Right lobe of liver (tissue), 4 donors: ENCODE measurements at regions not wholly inside any gene's neighbourhood (a gene's known extent, or its start where the extent isn't known, plus 50 kb on each side); places are given as distances from the start of the nearest gene placed in this dataset.

Experiments used
- POLR2A ChIP-seq: fragments of 450-650 bp; IDR thresholded peaks from one replicate; pipeline ENCODE4 v1.6.1; 2017; ENCODE audit warnings: antibody characterized with exemption, mild to moderate bottlenecking
- TF ChIP-seq, protein P1 (sequence below), 4 donors: fragments of 200-600 bp in 3 of 4; fragments of 450-650 bp in 1 of 4; IDR thresholded peaks; one replicate each; pipeline versions ENCODE4 v1.5.1 to v1.8.0; 2016 to 2022; ENCODE audit warnings: antibody characterized with exemption in 4 of 4, mild to moderate bottlenecking in 2 of 4
- donor health status: DM: no; HTN: no; CAD: no.
- donor health status: DM: no; HTN: no; CAD: no.
- donor health status: DM: no; HTN: yes; CAD: no.

- no peak for TF ChIP-seq POLR2A
- TF ChIP-seq, protein P1, sequence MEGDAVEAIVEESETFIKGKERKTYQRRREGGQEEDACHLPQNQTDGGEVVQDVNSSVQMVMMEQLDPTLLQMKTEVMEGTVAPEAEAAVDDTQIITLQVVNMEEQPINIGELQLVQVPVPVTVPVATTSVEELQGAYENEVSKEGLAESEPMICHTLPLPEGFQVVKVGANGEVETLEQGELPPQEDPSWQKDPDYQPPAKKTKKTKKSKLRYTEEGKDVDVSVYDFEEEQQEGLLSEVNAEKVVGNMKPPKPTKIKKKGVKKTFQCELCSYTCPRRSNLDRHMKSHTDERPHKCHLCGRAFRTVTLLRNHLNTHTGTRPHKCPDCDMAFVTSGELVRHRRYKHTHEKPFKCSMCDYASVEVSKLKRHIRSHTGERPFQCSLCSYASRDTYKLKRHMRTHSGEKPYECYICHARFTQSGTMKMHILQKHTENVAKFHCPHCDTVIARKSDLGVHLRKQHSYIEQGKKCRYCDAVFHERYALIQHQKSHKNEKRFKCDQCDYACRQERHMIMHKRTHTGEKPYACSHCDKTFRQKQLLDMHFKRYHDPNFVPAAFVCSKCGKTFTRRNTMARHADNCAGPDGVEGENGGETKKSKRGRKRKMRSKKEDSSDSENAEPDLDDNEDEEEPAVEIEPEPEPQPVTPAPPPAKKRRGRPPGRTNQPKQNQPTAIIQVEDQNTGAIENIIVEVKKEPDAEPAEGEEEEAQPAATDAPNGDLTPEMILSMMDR (IDR thresholded peaks at IDR 0.05), result no peak
Measured at GRCh38 chr14:28467611-28468010, 299.0 kb upstream of the FOXG1 start.
